ENCODE measurements at regions not wholly inside any gene's neighbourhood (a gene's known extent, or its start where the extent isn't known, plus 50 kb on each side); places are given as distances from the start of the nearest gene placed in this dataset.

DNA sequence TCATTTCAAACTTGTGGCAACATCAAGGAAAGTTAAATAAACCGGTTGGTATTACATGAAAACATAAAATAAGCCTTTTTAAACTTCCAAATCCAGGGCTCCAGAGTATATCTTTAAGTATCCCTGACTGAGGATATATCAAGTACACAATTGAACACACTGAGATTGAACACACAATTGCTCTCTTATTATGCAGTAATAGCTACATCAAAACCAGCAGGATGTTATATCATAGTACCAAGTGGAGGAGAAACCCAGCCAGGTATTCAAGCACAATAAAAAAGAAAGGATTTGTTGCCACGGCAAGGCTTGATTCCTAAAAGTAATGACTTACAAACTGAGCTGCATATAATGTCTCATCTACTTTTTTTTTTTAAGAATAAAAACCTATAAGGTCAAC, 605.8 kb downstream of the SPOCK3 start:
- DNase-seq (ENCODE audit: low read depth, low spot score): no peak

DNA sequence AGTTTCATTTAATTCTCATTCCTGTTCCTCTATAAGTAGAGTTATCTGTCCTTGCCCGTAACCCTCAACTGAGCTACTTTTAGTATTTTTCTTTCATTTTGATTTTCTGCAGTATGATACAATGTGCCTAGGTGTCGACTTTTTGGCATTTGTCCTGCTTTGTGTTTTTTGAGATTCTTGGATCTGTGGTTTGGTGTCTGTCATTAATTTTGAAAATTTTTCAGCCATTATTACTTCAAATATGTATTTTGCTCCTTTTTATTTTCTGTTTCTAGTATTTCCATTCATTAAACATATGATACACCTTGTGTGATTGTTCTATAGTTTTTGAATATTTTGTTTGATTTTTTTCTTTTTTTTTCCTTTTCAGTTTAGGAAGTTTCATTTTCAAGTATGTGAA, 598.9 kb downstream of the SPOCK3 start:
- DNase-seq (ENCODE audit: low read depth, low spot score): no peak

GRCh38 chr4:166637816-166638215, 596.5 kb downstream of the SPOCK3 start:
- DNase-seq (ENCODE audit: low read depth, low spot score): no peak

DNA sequence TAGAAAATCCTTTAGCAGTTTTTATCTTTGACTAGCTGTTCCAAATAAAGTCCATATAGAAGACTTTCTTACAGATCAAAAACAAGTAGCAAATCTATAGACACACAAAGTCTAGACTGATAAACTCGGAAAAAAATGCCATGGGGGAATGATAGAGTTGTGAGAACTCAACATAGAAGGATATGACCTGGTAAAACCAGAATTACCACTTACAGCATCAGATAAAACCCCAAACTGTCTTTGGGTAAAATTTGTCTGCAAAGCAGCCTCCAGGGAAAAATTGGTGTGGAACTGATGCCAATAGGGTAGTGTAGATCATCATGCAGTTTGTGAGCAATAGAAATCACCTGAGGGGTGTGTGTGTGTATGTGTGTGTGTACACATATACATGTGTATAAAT, 579.1 kb downstream of the SPOCK3 start:
- DNase-seq (ENCODE audit: low read depth, low spot score): no peak

- DNase-seq (ENCODE audit: low read depth, low spot score): no peak
Observed at GRCh38 chr4:166655705-166656104, 578.6 kb downstream of the SPOCK3 start.

DNA sequence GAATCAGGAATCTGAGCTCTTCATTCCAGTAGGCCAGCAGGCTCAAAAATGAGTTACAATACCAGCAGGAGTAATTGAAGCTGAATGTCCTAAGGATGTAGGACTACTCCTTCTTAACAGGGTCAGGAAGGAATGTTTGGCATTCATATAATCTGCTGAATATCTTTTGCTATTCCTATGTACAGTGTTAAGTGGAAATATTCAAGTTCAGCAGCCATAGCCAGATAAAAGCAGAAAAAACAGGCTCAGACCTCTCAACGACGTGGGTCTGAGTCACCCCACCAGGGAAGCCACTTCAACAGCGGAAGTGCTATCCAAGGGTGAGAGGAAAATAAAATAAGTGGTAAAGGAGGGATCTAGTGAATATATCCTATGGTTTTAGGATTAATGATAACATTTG, 577.0 kb downstream of the SPOCK3 start:
- no peak for DNase-seq (ENCODE audit: low read depth, low spot score)

DNA sequence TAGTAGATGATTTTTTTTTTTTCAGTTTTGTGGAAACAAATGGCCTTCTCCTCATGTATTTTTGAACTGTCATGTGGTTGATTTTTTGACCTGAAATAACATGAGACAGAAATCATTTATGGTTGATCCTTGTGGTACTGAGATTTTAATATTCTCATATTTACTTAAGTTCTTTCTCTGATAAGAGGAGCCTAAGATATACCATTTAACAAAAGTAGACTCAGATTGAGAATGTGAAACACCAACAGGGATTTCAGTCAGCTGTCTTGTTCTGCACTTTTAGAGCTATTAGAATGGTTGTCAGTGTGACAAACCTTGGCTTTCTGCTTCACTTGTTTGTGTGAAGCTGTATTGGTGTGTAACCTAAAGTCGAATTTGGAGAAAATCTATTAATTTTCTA, 575.7 kb downstream of the SPOCK3 start:
- no peak for DNase-seq (ENCODE audit: low read depth, low spot score)

DNA sequence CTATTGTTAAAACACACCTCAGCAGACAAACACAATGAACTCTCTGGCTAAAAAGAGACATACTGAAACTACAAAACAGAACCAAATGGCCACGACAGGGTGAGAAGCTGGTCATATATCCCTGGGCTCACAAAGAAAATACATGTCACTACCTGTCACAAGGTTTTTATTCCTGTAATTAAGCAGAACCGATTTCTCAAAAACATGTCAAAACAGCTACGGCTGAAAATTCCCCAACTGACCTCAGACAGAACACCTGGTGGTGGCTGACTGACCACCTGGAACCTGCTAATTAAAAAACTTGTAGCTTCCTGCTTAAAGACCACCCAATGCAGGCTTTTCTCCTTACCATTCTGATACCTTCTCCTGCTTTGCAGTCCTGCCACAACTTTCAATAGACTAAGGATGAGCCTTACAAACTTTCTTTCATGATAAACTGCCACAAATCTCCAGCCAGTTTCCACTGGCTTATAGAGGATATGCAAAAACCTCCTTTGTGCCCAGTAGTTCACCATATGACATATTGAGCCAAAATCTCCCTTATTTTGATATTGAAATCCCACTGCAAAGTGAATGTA, 571.9 kb downstream of the SPOCK3 start:
- DNase-seq (ENCODE audit: low read depth, low spot score): no peak

DNA sequence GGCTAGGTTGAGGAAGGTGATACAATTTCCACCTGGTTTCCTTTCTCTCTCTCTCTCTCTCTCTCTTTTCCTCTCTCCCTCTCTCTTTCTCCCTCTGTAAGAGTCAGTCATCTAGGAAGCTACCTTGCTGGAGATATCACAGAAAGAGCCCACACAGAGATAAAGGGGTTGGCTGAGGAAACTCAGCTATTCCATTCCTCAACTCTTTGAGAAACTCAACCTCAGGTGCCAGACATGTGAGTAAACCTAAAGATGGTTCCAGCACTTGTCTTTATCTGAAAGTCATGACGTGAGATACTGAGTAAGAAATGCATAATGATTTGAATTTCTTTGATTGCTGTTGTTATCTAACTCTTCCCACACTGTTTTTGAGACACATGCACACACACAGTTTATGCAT, 564.0 kb downstream of the SPOCK3 start:
- DNase-seq (ENCODE audit: low read depth, low spot score): no peak

DNA sequence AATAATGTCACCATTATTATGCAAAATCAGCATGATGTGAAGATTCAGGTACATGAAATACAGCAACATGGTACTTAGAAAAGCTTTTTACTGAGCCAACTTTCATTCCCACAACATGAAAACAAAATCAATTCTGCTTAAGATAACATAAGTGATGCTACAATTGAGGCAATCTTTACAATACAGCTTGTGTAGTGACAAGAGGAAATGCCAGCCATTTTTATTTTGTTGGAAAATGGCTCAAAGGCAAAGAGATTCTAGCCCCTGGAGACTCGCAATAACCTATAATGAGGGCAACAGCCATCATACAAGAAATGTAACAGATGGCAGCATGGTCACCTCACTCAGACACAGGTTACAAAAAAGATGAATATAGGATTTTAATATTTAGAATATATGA, 560.4 kb downstream of the SPOCK3 start:
- no peak for DNase-seq (ENCODE audit: low read depth, low spot score)

GRCh38 chr4:166675411-166675810, 558.9 kb downstream of the SPOCK3 start:
- no peak for DNase-seq (ENCODE audit: low read depth, low spot score)

DNA sequence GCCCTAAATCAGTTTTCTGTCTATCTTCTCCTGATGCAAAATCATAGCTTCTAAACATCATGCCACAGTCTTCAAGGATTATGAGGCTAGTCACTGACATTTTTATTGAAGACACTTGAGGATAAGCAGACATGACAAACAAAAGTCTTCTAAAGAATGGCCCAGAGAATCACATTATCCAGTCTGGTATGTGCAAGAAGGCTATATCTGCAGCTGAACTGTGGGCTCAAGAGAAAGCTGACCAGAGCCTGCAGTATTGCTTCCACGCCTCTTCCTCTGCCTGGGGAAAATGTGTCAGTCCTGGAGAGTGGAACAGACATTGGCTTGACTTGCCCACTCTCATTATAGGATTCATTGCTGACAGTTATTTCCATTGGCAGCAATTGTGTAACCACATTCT, 553.5 kb downstream of the SPOCK3 start:
- no peak for DNase-seq (ENCODE audit: low read depth, low spot score)

DNA sequence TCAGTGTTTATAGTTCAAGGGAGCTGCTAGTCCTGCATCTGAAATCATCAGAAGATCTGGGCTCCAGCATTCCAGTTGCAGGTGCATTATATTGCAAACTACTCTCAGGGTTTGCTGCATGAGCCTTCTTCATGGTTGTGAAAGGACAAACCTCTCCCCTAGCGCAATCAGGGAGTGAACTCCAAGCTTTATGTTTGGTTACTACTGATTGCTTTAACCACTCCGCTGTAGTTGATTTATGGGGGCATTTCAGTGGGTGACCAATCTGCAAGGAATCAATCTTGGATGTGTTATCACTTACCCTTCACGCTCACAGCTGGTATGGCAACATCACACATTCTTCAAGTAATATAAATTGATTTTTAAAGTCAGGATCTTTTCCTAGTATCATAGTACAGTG, 552.1 kb downstream of the SPOCK3 start:
- DNase-seq (ENCODE audit: low read depth, low spot score): no peak

Measured in pulmonary artery endothelial cell (primary cell).